H9 (cell line): ENCODE measurements at regions not wholly inside any gene's neighbourhood (a gene's known extent, or its start where the extent isn't known, plus 50 kb on each side); places are given as distances from the start of the nearest gene placed in this dataset.

Source experiments
- DNase-seq: peaks from one replicate; pipeline ENCODE4 v3.0.0-alpha.2; 2017
- H2AFZ ChIP-seq: one replicate; pipeline ENCODE4 v1.6.1; 2013; ENCODE audit warnings: mild to moderate bottlenecking, low read length, control low read depth, moderate library complexity
- H2AK5ac ChIP-seq: 2 replicates; pipeline ENCODE4 v1.6.1; 2013; ENCODE audit warnings: low read length, control low read depth, mixed read lengths; ENCODE audit not compliant: insufficient read length
- H2BK120ac ChIP-seq: one replicate; pipeline ENCODE4 v1.6.1; 2013; ENCODE audit warnings: low read depth, mild to moderate bottlenecking, low read length, control low read depth, inconsistent platforms; ENCODE audit not compliant: poor library complexity, severe bottlenecking
- H2BK12ac ChIP-seq: 2 replicates; pipeline ENCODE4 v1.6.1; 2013; ENCODE audit warnings: low read length, control low read depth, mixed read lengths, low read depth; ENCODE audit not compliant: insufficient read length
- H2BK15ac ChIP-seq: 2 replicates; pipeline ENCODE4 v1.6.1; 2013; ENCODE audit warnings: low read depth, low read length, control low read depth
- H2BK20ac ChIP-seq: one replicate; pipeline ENCODE4 v1.6.1; 2013; ENCODE audit warnings: low read depth, mild to moderate bottlenecking, low read length, control low read depth, inconsistent platforms; ENCODE audit not compliant: poor library complexity, severe bottlenecking
- H2BK5ac ChIP-seq: 2 replicates; pipeline ENCODE4 v1.6.1; 2013; ENCODE audit warnings: low read length, control low read depth, mixed read lengths; ENCODE audit not compliant: insufficient read length
- H3K14ac ChIP-seq: 2 replicates; pipeline ENCODE4 v1.6.1; 2013; ENCODE audit warnings: low read length, control low read depth; ENCODE audit not compliant: insufficient read depth
- H3K18ac ChIP-seq: 2 replicates; pipeline ENCODE4 v1.6.1; 2013; ENCODE audit warnings: low read depth, mild to moderate bottlenecking, mixed read lengths, low read length, control low read depth; ENCODE audit not compliant: insufficient read length
- H3K23ac ChIP-seq: 2 replicates; pipeline ENCODE4 v1.6.1; 2013; ENCODE audit warnings: low read length, control low read depth, mixed read lengths, low read depth; ENCODE audit not compliant: insufficient read length
- H3K23me2 ChIP-seq: 2 replicates; pipeline ENCODE4 v1.6.1; 2013; ENCODE audit warnings: low read depth, mild to moderate bottlenecking, mixed read lengths, low read length, control low read depth; ENCODE audit not compliant: insufficient read length, poor library complexity, severe bottlenecking
- H3K27ac ChIP-seq: 2 replicates; pipeline ENCODE4 v1.5.1; 2013; ENCODE audit warnings: low read length, control low read depth, mixed read lengths, low read depth; ENCODE audit not compliant: insufficient read length
- H3K27me3 ChIP-seq: 2 replicates; pipeline ENCODE4 v1.6.1; 2013; ENCODE audit warnings: low read length, control low read depth, inconsistent platforms; ENCODE audit not compliant: insufficient read depth
- H3K4ac ChIP-seq: 2 replicates; pipeline ENCODE4 v1.6.1; 2013; ENCODE audit warnings: low read depth, mild to moderate bottlenecking, control low read depth, inconsistent platforms, low read length, moderate library complexity
- H3K4me1 ChIP-seq: 2 replicates; pipeline ENCODE4 v1.6.1; 2013; ENCODE audit warnings: low read length, control low read depth, inconsistent platforms; ENCODE audit not compliant: insufficient read depth
- H3K4me2 ChIP-seq: 2 replicates; pipeline ENCODE4 v1.6.1; 2013; ENCODE audit warnings: low read length, control low read depth, mixed read lengths; ENCODE audit not compliant: insufficient read length, insufficient read depth
- H3K56ac ChIP-seq: 2 replicates; pipeline ENCODE4 v1.6.1; 2013; ENCODE audit warnings: low read depth, mild to moderate bottlenecking, mixed read lengths, low read length, control low read depth; ENCODE audit not compliant: insufficient read length
- H3K79me1 ChIP-seq: 2 replicates; pipeline ENCODE4 v1.6.1; 2013; ENCODE audit warnings: low read depth, mild to moderate bottlenecking, moderate library complexity, low read length, control low read depth, inconsistent platforms; ENCODE audit not compliant: insufficient read depth, poor library complexity, severe bottlenecking
- H3K79me2 ChIP-seq: 2 replicates; pipeline ENCODE4 v1.6.1; 2013; ENCODE audit warnings: low read length, control low read depth, inconsistent platforms; ENCODE audit not compliant: insufficient read depth
- H3K9ac ChIP-seq: 2 replicates; pipeline ENCODE4 v1.6.1; 2013; ENCODE audit warnings: low read length, control low read depth, mixed read lengths; ENCODE audit not compliant: insufficient read length; ENCODE audit errors: extremely low read depth
- H3K9me3 ChIP-seq: one replicate; pipeline ENCODE4 v1.6.1; 2013; ENCODE audit warnings: low read depth, low read length, inconsistent platforms; ENCODE audit not compliant: control insufficient read depth
- H3T11ph ChIP-seq: one replicate; pipeline ENCODE4 v1.6.1; 2013; ENCODE audit warnings: mild to moderate bottlenecking, low read length, control low read depth, inconsistent platforms
- H4K20me1 ChIP-seq: one replicate; pipeline ENCODE4 v1.6.1; 2013; ENCODE audit not compliant: control insufficient read depth, insufficient read length, insufficient read depth
- H4K5ac ChIP-seq: 2 replicates; pipeline ENCODE4 v1.6.1; 2013; ENCODE audit warnings: low read depth, mild to moderate bottlenecking, mixed read lengths, low read length, control low read depth; ENCODE audit not compliant: insufficient read length
- H4K8ac ChIP-seq: replicated peaks from 2 replicates; pipeline ENCODE4 v1.6.1; 2013; ENCODE audit warnings: low read length, control low read depth, mixed read lengths, low read depth; ENCODE audit not compliant: insufficient read length
- H4K91ac ChIP-seq: 2 replicates; pipeline ENCODE4 v1.6.1; 2013; ENCODE audit warnings: low read depth, mild to moderate bottlenecking, moderate library complexity, mixed read lengths, low read length, control low read depth; ENCODE audit not compliant: insufficient read length
- H3K27ac Mint-ChIP-seq, 3 experiments: 2 replicates in 2 of 3; 3 replicates in 1 of 3; pipeline ENCODE4 v1.8.0; 2020 to 2021; ENCODE audit warnings: mixed read lengths in 3 of 3, mild to moderate bottlenecking in 1 of 3, moderate library complexity in 1 of 3
- H3K27me3 Mint-ChIP-seq: 2 replicates; pipeline ENCODE4 v1.8.0; 2021; ENCODE audit warnings: low read depth, mild to moderate bottlenecking, moderate library complexity, mixed read lengths
- H3K36me3 Mint-ChIP-seq, 3 experiments: 2 replicates in 2 of 3; 3 replicates in 1 of 3; pipeline ENCODE4 v1.8.0; 2020 to 2021; ENCODE audit warnings: low read depth in 3 of 3, mixed read lengths in 3 of 3; ENCODE audit not compliant: insufficient read depth in 1 of 3
- H3K4me1 Mint-ChIP-seq, 2 experiments: 2 replicates each; pipeline ENCODE4 v1.8.0; 2020; ENCODE audit warnings: mixed read lengths in 2 of 2
- H3K4me3 Mint-ChIP-seq, 2 experiments: 2 replicates in 1 of 2; 3 replicates in 1 of 2; pipeline ENCODE4 v1.8.0; 2020 to 2021; ENCODE audit warnings: mild to moderate bottlenecking in 2 of 2, mixed read lengths in 2 of 2, moderate library complexity in 1 of 2
- H3K9me3 Mint-ChIP-seq, 2 experiments: 2 replicates in 1 of 2; 3 replicates in 1 of 2; pipeline ENCODE4 v1.8.0; 2020; ENCODE audit warnings: mild to moderate bottlenecking in 2 of 2, mixed read lengths in 2 of 2, moderate library complexity in 1 of 2
- WGBS: extraction: QIAGEN DNeasy Blood & Tissue Kit; methylation state at CpG from one replicate; pipeline ENCODE4 v1.1.7; 2013; ENCODE audit warnings: missing lambda C conversion rate, low lambda C conversion rate, mixed read lengths; ENCODE audit not compliant: insufficient read length; ENCODE audit errors: extremely low coverage; 5-methylcytosine and 5-hydroxymethylcytosine counted together
- TF ChIP-seq, protein P1 (sequence below): fragments of 200-600 bp; sonication (generic); conservative IDR thresholded peaks from 3 replicates; pipeline ENCODE4 v1.8.0; 2021; ENCODE audit warnings: antibody characterized with exemption, mild to moderate bottlenecking

DNA sequence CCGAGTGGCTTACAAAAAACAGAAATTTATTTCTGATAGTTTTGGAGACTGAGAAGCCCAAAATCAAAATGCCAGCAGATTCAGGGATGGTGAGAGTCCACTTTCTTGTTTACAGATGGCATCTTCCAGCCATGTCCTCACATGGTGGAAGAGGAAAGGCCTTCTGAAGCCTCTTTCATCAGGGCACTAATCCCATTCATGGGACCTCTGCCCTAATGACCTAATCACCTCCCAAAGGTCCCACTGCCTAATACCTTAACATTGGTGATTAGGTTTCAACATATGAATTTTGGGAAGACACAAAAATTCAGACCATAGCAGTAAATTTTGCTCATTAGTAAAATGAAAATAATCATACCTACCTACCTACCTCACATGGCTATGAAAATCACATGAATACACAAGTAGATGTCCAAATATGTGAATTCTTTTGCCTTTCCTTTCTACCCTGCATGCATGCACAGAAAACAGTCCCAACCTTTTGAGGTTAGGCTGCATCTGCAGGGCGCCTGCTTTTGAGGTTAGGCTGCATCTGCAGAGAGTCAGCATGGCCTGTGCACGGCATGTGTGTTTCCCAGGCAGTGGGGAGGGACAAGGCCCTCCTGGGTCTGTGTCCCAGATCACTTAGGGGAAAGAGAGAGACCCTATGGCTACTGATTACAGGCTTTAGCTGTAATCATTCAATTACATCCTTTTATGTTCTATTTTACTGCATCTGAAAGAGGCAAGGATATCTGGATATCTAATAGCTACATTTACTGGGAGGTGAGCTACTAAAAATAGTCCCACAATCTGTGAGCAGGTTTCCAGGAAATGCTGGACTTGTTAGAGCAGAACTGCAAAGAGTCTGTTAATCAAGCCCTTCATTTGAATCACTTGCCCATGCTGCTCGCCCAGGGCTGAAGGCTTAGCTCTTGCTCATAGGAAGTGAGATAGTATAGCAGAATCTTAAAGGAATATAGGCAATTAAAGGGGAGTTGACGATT, 497.7 kb upstream of the MARCKS start:
- peak overlapping the region in 2 of 3 experiments; percentile 35 to 44; a peak in 3 of 7 replicates for H3K27ac Mint-ChIP-seq

More for the DNA sequence above, 497.7 kb upstream of the MARCKS start:
- no peak overlapping the region for H3K18ac ChIP-seq
- no peak overlapping the region for H3K14ac ChIP-seq
- H4K91ac ChIP-seq, result no peak overlapping the region
- H2BK120ac ChIP-seq, result no peak overlapping the region
- no peak overlapping the region for H2BK12ac ChIP-seq
- H3K9me3 ChIP-seq, result no peaks in the 10 kb centered on the region
- no peaks in the 10 kb centered on the region for H3K27me3 Mint-ChIP-seq
- H2AK5ac ChIP-seq, result no peak overlapping the region
- H3K27me3 ChIP-seq, result no peaks in the 10 kb centered on the region
- peaks cover 5% of the 10 kb centered on the region; the same call in 1 of the 2 replicates for H3K4me1 ChIP-seq
- no peak overlapping the region for H3K56ac ChIP-seq
- H3K9ac ChIP-seq, result no peak overlapping the region
- no CpG with 5 or more reads among the region's 5 CpGs for WGBS
- H3K9me3 Mint-ChIP-seq, result no peaks in the 10 kb centered on the region
- H2BK15ac ChIP-seq, result no peak overlapping the region
- H3T11ph ChIP-seq, result no peak overlapping the region
- H3K27ac ChIP-seq, result no peak overlapping the region
- no peak overlapping the region for H2BK5ac ChIP-seq
- H3K4ac ChIP-seq, result no peak overlapping the region
- no peak overlapping the region for H3K4me3 Mint-ChIP-seq
- no peaks in the 10 kb centered on the region for H3K79me1 ChIP-seq
- H4K5ac ChIP-seq, result no peak overlapping the region
- peaks cover 14 to 34% of the 10 kb centered on the region in 2 experiments for H3K4me1 Mint-ChIP-seq
- no peak overlapping the region for H4K8ac ChIP-seq
- H2AFZ ChIP-seq, result no peak overlapping the region
- H2BK20ac ChIP-seq, result no peak overlapping the region
- no peaks in the 10 kb centered on the region for H3K36me3 Mint-ChIP-seq
- DNase-seq, result no peak
- H3K23ac ChIP-seq, result no peak overlapping the region
- no peak overlapping the region for H3K4me2 ChIP-seq
- H3K23me2 ChIP-seq, result no peaks in the 10 kb centered on the region
- TF ChIP-seq, protein P1, sequence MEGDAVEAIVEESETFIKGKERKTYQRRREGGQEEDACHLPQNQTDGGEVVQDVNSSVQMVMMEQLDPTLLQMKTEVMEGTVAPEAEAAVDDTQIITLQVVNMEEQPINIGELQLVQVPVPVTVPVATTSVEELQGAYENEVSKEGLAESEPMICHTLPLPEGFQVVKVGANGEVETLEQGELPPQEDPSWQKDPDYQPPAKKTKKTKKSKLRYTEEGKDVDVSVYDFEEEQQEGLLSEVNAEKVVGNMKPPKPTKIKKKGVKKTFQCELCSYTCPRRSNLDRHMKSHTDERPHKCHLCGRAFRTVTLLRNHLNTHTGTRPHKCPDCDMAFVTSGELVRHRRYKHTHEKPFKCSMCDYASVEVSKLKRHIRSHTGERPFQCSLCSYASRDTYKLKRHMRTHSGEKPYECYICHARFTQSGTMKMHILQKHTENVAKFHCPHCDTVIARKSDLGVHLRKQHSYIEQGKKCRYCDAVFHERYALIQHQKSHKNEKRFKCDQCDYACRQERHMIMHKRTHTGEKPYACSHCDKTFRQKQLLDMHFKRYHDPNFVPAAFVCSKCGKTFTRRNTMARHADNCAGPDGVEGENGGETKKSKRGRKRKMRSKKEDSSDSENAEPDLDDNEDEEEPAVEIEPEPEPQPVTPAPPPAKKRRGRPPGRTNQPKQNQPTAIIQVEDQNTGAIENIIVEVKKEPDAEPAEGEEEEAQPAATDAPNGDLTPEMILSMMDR, result no peak
- no peaks in the 10 kb centered on the region for H3K79me2 ChIP-seq
- no peaks in the 10 kb centered on the region for H4K20me1 ChIP-seq
